GM18907 (cell line): ENCODE measurements at regions not wholly inside any gene's neighbourhood (a gene's known extent, or its start where the extent isn't known, plus 50 kb on each side); places are given as distances from the start of the nearest gene placed in this dataset.

ENCODE experiments used
- ATAC-seq: cut with Tn5 transposase; IDR thresholded peaks from one replicate; pipeline ENCODE4 v1.9.1; 2021; ENCODE audit warnings: mild to moderate bottlenecking, moderate library complexity; ENCODE audit not compliant: unreplicated experiment

DNA sequence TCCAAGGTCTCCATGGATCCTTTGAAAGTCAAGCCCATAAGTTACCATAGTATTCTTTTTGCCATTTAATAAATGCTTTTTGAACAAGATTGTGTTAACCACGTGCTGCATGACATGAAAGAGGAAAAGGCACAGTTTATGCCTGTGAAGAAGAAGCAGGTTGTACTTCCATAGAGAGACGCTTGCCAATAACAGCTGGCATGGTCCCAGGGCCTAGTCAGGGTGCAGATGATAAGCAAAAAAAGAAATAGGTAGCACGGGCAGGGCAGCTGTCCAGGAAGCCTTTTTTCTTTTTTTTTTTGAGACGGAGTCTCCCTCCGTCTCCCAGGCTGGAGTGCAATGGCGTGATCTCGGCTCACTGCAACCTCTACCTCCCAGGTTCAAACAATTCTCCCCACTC, 71.8 kb upstream of the CLINT1 start:
- no peak for ATAC-seq

DNA sequence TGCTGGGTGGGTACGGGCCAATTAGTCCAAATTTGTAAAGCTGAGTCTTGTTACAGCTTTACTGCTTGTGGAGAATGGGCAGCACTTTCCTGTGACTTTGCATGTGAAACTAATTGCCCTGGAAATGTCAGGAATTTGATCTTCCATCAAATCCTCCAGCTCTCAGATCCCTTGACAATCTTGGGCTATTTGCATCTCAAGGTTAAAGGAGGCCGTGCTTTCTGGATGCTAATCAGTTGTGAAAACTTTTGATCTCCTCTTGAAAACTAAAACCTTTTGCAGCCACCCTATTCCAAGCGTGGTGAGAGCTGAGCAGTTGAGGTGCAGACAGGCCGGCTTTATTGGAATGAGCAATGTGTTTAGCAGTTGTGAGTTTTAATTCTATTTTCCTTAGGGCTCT, 68.0 kb upstream of the CLINT1 start:
- ATAC-seq = no peak

DNA sequence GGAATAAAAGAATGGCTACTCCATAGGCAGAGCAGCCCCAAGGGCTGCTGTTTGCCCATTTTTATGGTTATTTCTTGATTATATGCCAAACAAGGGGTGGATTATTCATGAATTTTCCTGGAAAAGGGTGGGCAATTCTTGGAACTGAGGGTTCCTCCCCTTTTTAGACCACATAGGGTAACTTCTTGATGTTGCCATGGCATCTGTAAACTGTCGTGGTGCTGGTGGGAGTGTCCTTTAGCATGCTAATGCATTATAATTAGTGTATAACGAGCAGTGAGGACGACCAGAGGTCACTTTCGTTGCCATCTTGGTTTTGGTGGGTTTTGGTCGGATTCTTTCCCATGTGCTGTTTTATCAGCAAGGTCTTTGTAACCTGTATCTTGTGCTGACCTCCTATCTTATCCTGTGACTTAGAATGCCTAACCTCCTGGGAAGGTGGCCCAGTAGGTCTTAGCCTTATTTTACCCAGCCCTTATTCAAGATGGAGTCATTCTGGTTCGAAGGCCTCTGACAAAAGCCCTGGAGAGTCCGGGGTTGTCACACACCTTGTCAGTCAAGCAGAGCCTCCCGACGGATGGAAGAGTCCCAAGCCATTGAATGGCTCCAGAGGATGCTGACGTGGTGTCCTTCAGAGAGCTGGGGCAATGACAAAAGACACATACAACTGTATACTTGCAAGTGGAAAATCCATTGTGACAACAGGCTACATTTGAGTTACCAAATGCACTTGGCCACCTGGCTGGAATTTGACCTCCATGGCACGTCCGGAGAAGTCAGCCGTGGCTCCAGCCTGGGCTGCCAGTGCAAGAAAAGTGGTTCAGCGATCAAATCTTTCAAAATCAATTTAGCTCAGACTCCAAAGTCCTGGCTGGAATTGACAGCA, 67.1 kb upstream of the CLINT1 start:
- ATAC-seq = no peak

DNA sequence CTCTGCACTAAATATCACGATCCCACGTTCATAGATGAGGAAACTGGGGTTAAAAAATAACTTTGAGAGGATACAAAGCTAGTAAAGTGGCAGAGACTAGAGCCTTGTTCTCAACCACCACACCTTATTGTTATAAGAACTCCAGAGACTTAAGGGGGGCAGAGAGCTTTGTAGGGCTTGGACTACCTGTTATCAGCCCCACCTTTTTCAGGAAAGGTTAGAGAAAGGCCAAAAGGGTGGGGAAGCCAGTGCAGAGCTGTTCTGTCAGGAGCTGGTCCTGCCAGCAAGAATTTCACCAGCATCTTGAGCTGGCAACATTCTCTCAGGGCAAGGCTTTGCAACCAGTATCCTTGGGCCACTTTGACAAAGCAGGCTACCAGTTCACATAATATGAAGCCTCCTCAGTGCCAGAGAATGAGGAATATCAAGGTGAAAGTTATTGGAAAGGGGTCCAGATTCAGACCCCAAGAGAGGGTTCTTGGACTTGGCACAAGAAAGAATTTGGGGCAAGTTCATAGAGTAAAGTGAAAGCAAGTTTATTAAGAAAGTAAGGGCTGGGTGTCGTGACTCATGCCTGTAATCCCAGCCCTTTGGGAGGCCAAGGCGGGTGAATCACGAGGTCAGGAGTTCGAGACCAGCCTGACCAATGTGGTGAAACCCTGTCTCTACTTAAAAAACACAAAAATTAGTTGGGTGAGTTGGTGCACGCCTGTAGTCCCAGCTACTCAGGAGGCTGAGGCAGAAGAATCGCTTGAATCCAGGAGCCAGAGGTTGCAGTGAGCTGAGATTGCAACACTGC, 66.2 kb upstream of the CLINT1 start:
- no peak for ATAC-seq

DNA sequence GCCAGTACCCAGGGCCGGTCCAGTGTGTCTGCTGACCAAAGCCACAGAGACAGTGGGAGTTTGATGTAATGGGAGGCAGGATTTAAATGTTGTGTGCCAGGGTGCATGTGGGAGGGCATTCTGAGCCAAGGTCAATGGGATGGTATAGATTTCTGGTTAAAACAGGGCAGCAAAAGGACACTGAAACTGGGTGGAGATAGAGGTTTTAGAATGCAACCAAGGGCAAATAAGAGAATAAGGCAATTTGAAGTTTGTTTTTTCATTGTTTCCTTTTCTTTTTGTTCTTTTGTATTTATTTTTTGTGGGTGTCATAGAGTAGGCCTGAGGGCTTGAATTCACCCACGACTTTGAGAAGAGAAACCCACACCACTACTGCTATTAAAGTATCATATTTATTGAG, 65.5 kb upstream of the CLINT1 start:
- ATAC-seq = no peak

DNA sequence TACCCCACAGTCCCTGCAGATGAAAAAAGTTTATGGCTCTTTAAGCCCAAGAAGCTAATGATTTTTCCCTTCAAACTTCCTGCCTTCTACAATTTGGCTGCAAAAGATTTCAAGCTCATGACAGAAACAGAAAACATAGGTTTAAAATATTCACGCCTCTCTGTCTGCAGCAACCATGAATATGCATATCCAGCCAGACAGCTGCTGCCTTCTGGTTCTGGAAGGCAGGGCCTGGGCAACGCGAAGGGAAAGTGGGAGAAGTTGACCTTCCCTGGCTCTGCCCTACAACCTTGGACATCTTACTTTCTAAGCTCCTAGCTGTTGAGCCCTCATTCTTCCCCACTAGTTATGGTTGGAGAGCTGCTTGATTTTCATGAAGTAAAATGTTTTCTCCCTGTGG, 64.8 kb upstream of the CLINT1 start:
- ATAC-seq = no peak

DNA sequence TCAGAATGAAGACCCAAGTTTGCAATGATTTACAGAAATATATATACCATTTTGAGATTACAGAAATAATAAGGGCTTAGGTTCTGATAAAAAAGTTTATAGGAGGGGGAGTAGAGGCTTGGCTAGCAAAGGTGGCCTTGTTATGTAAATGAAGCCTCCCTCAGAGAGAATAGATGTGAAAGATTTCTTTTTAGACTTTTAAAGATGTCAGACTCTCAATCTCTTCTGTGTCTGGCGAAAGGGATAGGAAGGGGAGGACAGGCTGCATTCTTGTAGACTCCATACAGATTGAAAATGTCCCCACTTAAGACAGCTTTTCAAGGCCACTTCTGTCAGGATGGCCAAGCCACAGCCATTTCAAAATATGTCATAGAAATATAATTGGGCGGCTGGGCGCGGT, 63.1 kb upstream of the CLINT1 start:
- ATAC-seq = no peak

DNA sequence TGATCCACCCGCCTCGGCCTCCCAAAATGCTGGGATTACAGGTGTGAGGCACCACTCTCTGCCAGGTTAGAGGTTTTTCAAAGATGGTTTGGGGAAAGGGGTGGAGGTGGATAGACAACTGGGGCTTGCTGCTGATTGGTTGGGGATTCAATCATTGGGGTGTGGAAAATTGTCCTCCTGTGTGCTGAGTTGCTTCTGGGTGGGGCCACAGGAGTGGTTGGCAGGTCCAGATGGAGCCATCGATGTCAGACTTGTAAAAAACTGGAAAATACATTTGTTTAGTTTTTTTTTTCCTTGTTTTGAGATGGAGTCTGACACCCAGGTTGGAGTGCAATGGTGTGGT, 61.9 kb upstream of the CLINT1 start:
- ATAC-seq = no peak

DNA sequence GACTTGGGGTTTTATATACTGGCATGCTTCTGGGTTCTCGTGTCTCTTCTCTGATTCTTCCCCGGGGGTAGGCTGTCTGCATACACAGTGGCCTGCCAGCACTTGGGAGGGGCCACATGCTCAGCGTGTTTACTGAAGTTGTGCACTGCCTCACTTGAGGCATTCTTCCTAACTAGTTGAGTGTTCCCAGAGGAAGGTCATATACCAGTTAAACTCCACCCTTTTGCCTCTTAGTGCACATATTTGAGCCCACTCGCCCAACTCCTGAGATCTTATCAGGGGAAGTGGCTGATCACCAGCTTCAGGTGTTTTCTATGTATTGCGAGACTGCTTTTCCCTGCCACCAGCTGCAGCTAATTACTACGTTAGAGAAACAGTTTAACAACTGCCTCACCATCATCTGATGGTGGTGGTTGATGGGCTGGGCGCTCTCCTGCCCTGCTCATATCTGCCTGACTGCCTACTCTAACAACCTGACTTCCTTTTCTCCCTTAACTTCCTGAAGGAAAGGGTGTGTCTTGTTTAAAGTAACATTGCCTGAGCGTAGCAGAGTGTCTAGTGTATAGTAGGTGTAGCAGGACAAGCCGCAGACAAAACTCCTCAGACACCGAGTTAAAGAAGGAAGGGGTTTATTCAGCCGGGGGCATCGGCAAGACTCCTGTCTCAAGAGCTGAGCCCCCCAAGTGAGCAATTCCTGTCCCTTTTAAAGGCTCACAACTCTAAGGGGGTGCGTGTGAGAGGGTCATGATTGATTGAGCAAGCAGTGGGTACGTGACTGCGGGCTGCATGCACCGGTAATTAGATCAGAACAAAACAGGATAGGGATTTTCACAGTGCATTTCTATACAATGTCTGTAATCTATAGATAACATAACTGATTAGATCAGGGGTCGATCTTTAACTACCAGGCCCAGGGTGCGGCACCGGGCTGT, 60.1 kb upstream of the CLINT1 start:
- ATAC-seq = peak; percentile 54

DNA sequence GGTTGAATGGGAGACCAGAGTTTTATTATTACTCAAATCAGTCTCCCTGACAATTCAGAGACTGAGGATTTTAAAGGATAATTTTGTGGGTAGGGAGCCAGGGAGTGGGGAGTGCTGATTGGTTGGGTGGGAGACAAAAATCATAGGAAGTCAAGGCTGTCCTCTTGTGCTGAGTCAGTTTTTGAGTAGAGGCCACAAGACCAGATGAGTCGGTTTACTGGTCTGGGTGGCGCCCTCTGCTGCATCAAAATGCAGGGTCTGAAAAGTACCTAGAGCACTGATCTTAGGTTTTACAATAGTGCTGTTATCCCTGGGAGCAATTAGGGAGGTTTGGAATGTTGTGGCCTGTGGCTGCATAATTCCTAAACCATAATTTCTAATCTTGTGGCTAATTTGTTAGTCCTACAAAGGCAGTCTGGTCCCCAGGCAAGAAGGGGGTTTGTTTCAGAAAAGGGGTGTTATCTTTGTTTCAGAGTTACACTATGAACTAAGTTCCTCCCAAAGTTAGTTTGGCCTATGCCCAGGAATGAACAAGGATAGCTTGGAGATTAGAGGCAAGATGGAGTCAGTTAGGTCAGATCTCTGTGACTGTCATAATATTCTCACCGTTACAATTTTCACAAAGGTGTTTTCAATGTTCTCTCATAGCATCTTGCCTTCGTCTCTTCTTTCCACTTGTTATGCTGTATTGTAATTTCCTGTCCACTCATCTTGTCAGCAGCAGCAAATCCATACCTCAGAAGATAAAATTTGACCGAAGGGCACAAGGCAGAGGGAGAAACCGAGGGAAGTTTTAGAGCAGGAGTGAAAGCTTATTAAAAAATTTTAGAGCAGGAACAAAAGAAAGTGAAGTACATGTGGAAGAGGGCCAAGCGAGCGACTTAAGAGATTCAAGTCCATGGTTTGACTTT, 59.2 kb upstream of the CLINT1 start:
- ATAC-seq = peak; percentile 50

DNA sequence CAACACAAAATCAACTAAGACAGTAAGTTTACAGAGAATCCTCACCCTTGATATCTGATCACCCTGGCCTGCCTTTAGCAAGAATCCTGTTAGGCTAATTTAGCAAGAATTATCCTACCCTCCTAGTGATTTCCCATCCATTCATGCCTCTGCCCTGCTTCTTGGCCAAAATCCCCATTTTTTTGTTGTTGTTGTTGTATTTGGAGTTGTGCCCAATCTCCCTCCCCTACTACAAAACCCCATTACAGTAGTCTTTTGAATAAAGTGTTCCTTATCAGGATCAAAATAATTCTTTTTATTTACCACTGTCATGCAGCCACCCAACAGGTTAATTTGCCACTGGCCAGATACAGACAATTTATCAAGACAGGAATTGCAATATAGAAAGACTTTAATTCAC, 58.5 kb upstream of the CLINT1 start:
- no peak for ATAC-seq

DNA sequence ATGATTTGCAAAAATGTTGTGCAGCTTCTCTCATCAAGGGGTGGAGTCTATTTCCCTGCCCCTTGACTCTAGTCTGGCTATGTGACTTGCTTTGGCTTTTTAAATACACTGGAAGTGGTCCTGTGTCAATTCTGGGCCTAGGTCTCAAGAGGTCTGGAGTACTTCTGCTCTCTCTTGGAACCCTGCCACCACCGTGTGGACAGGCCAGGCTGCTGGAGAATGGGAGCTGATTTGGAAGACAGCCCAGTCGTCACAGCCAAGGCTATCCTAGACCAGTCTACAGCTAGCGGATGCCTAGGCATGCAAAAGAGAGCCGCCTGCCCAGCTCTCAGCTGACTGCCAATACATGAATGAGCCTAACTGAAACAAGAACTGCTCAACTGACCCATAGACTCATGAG, 56.7 kb upstream of the CLINT1 start:
- no peak for ATAC-seq

DNA sequence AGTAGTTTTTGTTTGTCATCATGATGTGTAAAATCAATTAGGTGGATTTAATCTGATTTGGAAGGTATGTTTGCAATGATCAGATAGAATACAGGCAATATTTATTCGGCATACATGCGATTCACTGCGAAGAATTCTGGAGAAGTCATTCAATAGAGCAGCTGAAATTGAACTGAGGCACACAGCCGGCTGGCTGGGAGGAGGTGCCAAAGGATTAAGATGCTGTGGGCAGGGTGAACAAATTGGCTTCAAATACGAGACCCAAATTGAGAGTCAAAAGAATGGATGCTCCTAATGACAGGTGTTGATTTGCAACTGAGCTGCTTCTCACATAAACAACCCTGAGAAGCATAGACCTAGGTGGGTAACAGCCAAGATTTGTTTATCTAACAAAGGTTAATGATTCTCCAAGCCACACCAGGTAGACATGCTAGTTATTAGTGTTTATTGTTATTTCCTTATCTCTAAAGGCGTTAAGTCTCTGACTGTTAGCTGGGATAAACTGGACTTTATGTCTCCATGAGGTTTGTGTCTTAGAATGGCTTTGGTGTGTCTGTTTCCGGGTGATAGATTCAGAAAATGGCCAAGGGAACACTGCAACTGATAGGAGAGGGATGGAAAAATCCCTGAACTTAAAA, 55.3 kb upstream of the CLINT1 start:
- ATAC-seq = no peak

DNA sequence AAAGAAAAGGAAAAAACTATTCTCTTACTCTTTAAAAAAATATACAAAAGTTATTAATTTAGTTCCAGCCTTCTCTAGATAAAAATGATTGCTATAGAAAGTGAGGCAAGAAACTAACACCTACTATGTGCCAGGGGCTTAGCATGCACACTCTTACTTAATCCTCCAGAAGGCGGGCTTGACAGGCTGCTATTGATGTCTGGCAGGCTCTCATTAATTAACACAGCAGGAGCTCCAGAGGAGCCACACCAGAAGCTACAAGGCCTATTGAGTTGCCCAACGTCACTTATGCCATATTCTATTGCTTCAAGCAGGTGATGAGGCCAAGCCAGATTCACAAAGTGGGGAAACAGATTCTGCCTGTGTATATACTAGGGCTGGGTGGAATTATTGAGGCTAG, 54.6 kb upstream of the CLINT1 start:
- no peak for ATAC-seq

DNA sequence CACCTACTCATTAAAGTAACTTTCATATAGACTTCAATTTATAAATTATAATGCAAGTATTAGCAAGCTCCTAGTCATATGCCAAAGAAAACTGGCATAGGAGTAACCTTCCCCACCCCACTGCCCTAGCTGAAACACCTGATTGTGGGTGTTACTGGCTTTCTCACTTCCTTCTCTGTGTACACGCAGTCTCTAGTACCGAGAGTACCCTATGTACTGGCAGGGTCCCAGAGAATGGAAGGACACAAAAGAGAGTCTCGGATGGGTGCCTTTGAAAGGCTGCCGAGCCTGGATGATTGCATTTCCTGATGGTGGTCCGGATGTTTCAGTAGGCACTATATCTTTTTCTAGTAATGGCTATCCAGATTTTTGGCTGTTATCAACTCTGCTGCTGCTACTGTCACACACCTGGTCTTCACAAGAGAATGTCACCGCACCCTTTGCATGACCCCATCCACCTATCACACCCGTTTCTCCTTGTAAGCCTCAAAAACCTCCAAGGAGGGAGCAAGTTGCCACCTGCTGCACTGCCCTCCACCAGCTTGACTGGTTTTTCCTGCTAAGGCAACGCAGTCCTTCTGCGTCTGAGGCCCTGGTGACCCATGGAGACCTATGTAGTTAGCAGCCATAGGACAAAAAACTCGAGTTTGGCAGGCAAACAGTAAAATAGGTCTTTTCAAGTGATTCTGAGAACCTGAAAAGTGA, 53.8 kb upstream of the CLINT1 start:
- peak; percentile 92 for ATAC-seq

DNA sequence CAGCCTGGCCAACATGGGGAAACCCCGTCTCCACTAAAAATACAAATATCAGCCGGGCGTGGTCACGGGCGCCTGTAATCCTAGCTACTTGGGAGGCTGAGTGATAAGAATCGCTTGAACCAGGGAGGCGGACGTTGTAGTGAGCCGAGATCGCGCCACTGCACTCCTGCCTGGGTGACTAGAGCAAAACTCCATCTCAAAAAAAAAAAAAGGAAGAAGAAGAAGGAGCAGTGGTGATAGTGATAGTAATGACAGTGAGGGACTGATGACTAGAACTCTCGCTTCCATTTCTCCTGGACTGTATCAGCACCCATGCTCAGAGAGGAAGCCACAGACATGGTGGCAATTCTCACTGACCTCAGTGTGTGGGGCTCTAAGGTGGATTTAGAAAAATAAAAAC, 52.6 kb upstream of the CLINT1 start:
- no peak for ATAC-seq
